ENCODE measurements at regions not wholly inside any gene's neighbourhood (a gene's known extent, or its start where the extent isn't known, plus 50 kb on each side); places are given as distances from the start of the nearest gene placed in this dataset.

GRCh38 chr3:177427540-177427939 lies 230.3 kb upstream of the TBL1XR1 start (continued):
- no peak for TF ChIP-seq CHD7 (IDR thresholded peaks at IDR 0.05; ENCODE audit: insufficient replicate concordance, low read length)
- TF ChIP-seq CTCF (IDR thresholded peaks at IDR 0.05; ENCODE audit: control extremely low read depth in 1 of 3, insufficient read depth in 1 of 3, low read depth in 1 of 3, low read length in 3 of 3) = no peak
- TF ChIP-seq BRCA1 (IDR thresholded peaks at IDR 0.05; ENCODE audit: low read depth, low read length) = no peak
- no peak for TF ChIP-seq CHD1 (IDR thresholded peaks at IDR 0.05; ENCODE audit: low read depth, low read length)
